NB4 (cell line): ENCODE measurements at regions not wholly inside any gene's neighbourhood (a gene's known extent, or its start where the extent isn't known, plus 50 kb on each side); places are given as distances from the start of the nearest gene placed in this dataset.
"Not testable (repeated sequence)": the region's sequence is repeated elsewhere in the genome, so short reads cannot be mapped to it uniquely, and the experiment has no call there.

Experiments used
- POLR2A ChIP-seq: IDR thresholded peaks from 2 replicates; pipeline ENCODE4 v1.6.1; 2011; ENCODE audit warnings: mild to moderate bottlenecking; ENCODE audit not compliant: insufficient read length; ENCODE audit errors: extremely low read depth
- TF ChIP-seq, protein P1 (sequence below): IDR thresholded peaks from one replicate; pipeline ENCODE4 v1.5.1; 2012; ENCODE audit warnings: low read depth, low read length

DNA sequence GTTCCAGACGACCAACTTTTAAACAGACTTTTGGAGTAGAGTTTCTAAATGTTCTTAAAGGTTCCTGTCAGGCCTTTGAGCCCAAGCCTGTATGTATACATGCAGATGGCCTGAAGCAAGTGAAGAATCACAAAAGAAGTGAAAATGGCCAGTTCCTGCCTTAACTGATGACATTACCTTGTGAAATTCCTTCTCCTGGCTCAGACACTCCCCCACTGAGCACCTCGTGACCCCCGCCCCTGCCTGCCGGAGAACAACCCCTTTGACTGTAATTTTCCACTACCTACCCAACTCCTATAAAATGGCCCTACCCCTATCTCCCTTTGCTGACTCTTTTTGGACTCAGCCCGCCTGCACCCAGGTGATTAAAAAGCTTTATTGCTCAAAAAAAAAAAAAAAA, 180.0 kb upstream of the GRIK3 start:
- TF ChIP-seq, protein P1, sequence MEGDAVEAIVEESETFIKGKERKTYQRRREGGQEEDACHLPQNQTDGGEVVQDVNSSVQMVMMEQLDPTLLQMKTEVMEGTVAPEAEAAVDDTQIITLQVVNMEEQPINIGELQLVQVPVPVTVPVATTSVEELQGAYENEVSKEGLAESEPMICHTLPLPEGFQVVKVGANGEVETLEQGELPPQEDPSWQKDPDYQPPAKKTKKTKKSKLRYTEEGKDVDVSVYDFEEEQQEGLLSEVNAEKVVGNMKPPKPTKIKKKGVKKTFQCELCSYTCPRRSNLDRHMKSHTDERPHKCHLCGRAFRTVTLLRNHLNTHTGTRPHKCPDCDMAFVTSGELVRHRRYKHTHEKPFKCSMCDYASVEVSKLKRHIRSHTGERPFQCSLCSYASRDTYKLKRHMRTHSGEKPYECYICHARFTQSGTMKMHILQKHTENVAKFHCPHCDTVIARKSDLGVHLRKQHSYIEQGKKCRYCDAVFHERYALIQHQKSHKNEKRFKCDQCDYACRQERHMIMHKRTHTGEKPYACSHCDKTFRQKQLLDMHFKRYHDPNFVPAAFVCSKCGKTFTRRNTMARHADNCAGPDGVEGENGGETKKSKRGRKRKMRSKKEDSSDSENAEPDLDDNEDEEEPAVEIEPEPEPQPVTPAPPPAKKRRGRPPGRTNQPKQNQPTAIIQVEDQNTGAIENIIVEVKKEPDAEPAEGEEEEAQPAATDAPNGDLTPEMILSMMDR, result not testable (repeated sequence)
- TF ChIP-seq POLR2A, result not testable (repeated sequence)
